GM12875 (cell line): ENCODE measurements at regions not wholly inside any gene's neighbourhood (a gene's known extent, or its start where the extent isn't known, plus 50 kb on each side); places are given as distances from the start of the nearest gene placed in this dataset.

Experiments used
- H3K4me3 ChIP-seq: one replicate; pipeline ENCODE4 v1.5.1; 2011; ENCODE audit warnings: low read depth, low read length, control low read depth
- TF ChIP-seq, protein P1 (sequence below): IDR thresholded peaks from 2 replicates; pipeline ENCODE4 v1.5.1; 2011; ENCODE audit warnings: low read depth, mild to moderate bottlenecking, control low read depth, inconsistent platforms, low read length, moderate library complexity, borderline replicate concordance; ENCODE audit not compliant: insufficient read depth

DNA sequence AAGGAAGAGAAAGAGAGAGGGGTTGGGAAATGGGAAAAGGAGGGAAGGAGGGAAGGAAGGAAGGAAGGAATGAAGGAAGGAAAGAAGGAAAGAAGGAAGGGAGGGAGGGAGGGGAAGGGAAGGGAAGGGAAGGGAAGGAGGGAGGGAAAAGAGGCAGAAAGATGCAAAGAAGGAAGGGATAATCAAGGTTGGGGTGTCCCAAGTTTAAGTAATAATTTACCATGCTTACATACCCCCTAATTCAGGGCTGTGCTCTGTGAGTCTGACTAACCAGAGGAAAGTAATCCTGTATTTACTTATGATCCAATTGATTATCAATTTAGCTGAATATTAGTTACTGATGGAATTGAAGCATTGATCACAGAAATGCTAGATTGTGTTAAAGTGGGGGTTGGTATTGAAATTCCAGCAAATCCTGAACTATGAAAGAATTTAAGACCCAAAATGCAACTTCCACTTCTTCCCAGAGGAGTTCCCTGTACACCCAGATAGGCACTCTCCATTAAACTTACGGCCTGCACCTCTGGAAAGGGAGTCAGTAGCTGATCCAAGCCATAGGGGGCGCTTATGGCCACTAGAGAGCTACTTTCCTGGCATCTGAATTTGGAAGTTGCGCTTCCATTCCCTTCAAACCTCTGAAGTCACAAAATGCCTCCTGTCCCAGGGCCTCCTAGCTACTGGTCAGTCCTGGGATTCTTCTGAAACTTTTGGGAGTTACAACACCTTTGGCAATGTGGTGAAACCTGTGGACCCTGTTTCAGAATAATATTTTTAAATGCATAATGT, 162.7 kb upstream of the PWP1 start:
- no peak overlapping the region for H3K4me3 ChIP-seq
- TF ChIP-seq, protein P1, sequence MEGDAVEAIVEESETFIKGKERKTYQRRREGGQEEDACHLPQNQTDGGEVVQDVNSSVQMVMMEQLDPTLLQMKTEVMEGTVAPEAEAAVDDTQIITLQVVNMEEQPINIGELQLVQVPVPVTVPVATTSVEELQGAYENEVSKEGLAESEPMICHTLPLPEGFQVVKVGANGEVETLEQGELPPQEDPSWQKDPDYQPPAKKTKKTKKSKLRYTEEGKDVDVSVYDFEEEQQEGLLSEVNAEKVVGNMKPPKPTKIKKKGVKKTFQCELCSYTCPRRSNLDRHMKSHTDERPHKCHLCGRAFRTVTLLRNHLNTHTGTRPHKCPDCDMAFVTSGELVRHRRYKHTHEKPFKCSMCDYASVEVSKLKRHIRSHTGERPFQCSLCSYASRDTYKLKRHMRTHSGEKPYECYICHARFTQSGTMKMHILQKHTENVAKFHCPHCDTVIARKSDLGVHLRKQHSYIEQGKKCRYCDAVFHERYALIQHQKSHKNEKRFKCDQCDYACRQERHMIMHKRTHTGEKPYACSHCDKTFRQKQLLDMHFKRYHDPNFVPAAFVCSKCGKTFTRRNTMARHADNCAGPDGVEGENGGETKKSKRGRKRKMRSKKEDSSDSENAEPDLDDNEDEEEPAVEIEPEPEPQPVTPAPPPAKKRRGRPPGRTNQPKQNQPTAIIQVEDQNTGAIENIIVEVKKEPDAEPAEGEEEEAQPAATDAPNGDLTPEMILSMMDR: peak; percentile 20; the same call in 1 of the 2 replicates

DNA sequence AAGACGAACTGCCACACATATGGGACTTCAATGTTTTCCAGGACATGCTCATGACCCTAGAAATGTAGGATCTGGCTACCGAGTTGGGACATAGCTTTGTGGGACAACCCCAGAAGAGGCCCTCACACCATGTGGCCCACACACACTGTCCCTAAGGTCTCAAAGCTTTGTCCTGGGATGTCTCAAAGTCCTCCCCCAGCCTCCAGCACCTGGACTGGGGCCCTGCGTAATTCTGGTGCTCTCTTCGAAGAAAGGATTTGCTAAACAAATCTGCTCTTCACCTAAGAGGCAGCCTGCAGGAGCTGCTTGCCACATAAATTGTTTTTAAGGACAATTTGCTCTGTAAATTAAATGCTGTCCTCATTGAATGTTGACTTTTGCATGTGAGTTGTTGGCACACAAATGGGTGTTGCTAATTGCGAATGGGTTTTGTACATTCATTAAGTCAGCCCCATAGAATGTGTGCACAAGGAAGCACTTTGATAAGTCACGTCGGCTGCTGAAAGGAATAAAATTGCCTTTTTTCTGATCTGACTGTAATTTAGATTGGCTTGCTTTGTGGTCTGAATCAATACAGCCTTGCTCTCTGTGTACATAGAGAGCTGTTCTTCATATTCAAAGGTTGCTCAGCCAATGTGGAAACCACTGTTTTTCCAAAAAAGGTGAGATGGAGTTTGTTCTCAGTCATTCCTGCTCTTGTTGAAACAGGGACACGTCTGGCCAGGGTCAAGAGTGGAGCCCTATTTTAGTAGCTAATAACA, 161.6 kb upstream of the PWP1 start:
- TF ChIP-seq, protein P1: no peak
- H3K4me3 ChIP-seq: no peak overlapping the region

DNA sequence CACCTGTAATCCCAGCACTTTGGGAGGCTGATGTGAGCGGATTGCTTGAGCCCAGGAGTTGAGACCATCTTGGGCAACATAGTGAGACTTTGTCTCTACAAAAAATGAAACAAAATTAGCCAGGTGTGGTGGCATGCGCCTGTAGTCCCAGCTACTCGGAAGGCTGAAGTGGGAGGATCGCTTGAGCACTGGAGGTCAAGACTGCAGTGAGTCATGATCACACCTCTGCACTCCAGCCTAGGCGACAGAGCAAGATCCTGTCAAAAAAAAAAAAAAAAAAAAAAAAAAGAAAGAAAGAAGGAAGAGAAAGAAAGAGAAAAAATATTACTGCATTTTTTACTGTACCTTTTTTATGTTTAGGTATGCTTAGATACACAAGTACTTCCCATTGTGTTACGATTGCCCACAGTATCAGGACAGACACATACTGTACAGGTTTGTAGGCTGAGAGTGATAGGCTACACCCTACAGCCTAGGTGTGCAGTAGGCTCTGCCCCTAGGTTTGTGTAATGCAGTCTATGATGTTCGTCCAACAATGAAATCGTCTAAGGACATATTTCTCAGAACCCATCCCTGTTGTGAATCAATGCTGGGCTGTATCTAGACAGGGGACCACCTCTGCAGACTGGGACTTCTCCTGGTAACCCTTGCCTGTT, 160.4 kb upstream of the PWP1 start:
- TF ChIP-seq, protein P1: no peak
- no peak overlapping the region for H3K4me3 ChIP-seq

DNA sequence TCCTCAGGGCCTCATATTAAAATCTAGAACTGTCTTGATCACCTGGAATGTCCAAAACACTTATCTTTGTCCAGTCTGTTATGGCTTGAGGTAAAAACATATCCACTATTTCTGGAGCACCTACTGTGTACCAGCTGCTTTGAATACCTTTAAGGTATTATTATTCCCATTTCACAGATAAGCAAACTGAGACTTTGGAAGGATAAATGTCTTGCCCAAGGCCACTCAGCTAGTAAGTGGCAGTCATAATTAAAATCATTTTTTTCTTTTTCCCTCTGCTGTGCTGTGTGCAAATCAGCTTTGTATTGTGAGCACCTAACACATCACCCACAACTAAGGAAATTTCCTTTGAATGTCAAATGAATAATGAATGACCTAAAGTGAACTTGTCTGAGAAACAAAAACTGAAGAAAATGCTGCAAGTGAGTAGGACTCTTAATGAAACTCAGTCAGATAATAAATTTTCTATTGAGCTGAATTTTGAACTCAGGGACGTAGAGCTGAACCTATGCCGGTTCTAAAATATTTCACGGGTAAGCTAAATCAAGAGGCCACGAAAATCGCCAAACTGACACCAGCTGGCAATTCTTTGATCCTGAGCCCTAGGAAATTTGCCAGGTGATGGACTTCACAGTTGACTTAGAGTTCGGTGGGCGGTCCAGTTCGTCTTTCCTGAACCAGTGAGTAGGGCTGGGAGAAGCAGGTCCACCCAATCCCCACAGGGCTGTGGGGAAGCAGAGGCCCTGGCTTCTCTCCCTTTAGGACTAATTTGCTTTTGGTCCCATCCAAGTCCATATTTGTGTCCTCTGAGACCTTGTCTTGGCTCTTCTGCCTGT, 159.7 kb upstream of the PWP1 start:
- H3K4me3 ChIP-seq: no peak overlapping the region
- TF ChIP-seq, protein P1: no peak

DNA sequence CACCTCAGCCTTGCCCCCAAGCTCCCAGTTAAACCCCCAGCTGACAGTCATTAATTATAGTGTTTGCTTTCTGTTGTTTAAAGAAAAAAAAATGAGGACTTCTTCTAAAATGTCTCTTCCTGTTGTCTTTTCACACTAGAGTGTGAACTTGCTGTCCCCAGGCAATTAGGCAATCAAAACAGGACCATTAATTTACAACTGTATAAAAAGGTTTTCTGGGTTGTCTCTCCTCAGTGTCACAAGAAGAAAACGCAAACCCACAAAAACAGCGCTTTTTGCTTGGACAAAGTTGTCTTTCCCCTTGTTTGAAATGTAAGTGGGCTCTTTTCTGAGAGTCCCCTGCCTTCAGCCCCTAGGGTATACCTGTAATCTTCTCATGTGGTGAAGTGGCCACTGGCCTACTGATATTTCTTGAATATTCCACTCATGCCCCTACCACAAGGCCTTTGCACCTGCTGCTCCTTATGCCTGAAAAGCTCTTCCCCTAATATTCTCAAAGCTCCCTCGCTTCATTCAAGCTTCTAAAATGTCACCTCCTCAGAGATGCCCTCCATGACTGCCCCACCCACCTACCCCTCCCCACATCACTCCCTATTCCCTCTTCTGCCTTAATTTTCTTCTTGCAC, 158.9 kb upstream of the PWP1 start:
- TF ChIP-seq, protein P1: no peak
- H3K4me3 ChIP-seq: no peak overlapping the region

DNA sequence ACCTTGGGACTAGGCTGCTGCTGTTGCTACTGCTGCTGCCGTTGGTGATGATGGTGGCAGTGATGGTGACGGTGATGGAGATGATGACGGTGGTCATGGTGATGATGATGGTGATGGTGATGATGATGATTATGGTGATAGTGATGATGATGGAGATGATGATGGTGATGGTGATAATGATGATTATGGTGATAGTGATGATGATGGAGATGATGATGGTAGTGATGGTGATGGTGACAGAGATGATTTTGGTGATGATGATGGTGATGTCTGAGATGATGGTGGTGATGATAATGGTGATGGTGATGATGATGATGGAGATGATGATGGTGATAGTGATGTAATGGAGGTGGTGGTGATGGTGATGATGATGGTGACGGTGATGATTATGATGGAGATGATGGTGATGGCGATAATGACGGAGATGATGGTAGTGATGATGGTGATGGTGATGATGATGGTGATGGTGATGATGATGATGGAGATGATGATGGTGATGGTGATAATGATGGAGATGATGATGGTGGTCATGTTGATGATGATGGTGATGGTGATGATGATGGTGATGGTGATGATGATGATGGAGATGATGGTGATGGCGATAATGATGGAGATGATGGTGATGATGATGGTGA, 156.8 kb upstream of the PWP1 start:
- no peak overlapping the region for H3K4me3 ChIP-seq
- TF ChIP-seq, protein P1: no peak
